ENCODE measurements at regions not wholly inside any gene's neighbourhood (a gene's known extent, or its start where the extent isn't known, plus 50 kb on each side); places are given as distances from the start of the nearest gene placed in this dataset.

DNA sequence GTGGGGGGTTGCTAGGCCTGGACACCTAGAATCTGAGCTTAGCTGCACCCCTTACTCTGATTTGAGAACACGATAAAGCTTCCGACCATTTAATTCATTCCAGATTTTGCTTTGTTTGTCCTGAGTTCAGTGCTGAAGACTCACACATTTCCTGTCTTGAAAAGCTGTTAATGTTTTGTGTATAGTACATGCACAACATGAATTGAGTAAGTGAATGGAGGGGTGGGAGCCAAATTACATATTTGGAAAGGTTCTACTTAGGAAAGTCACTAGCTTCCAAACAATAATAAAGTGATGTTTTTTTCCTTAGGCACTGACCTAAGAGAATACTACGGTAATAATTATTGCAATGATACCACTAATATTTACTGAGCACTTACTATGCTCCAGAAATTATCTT, 955.2 kb upstream of the NR2F2 start:
- Histone ChIP-seq H2BK15ac (ENCODE audit: low read length) (no peak overlapping the region), H3K79me2 (ENCODE audit: control insufficient read depth in 1 of 2, insufficient read depth in 2 of 2, low read length in 2 of 2) (no peaks in the 10 kb centered on the region), H4K91ac (replicated peaks; ENCODE audit: insufficient read length, low read length) (no peak overlapping the region), H2BK12ac (ENCODE audit: low read depth, low read length) (no peak overlapping the region), H4K5ac (ENCODE audit: insufficient read length, low read depth, low read length) (no peak overlapping the region), H3K9me3 (ENCODE audit: insufficient read depth in 2 of 2, low read depth in 1 of 2, low read length in 1 of 2) (no peaks in the 10 kb centered on the region), H3K27me3 (replicated peaks in 1 of 4; ENCODE audit: control insufficient read depth in 3 of 4, extremely low read depth in 1 of 4, insufficient read depth in 3 of 4, low read length in 3 of 4) (no peaks in the 10 kb centered on the region), H3K14ac (ENCODE audit: insufficient read length) (no peak overlapping the region), H3K36me3 (ENCODE audit: control insufficient read depth in 2 of 4, insufficient read depth in 4 of 4, low read length in 3 of 4) (no peaks in the 10 kb centered on the region), H3K4me1 (replicated peaks in 1 of 4; ENCODE audit: control insufficient read depth in 3 of 4, insufficient read depth in 4 of 4, low read length in 3 of 4) (no peaks in the 10 kb centered on the region), H3K23ac (ENCODE audit: insufficient read length) (no peak overlapping the region), H4K8ac (ENCODE audit: extremely low read depth, insufficient read depth, low read length) (no peak overlapping the region), H3K4me2 (ENCODE audit: insufficient read depth in 1 of 2, low read depth in 2 of 2, low read length in 2 of 2) (no peak overlapping the region), H4K20me1 (replicated peaks in 1 of 2; ENCODE audit: control insufficient read depth in 1 of 2, insufficient read depth in 2 of 2, low read length in 2 of 2) (no peaks in the 10 kb centered on the region), H2BK20ac (ENCODE audit: low read length) (no peak overlapping the region), H2AFZ (ENCODE audit: low read length) (no peak overlapping the region), H3K9ac (replicated peaks in 1 of 4; ENCODE audit: extremely low read depth in 1 of 4, low read depth in 3 of 4, low read length in 3 of 4) (no peak overlapping the region), H3K4me3 (ENCODE audit: extremely low read depth in 1 of 4, insufficient read depth in 2 of 4, low read depth in 3 of 4, low read length in 4 of 4) (no peak overlapping the region), H3K27ac (ENCODE audit: low read depth, low read length) (no peak overlapping the region), H3K79me1 (ENCODE audit: low read depth, low read length) (no peaks in the 10 kb centered on the region), H2AK5ac (ENCODE audit: low read depth, low read length) (no peak overlapping the region), H3K18ac (ENCODE audit: extremely low read depth, low read length) (no peak overlapping the region), H2BK5ac (ENCODE audit: low read depth, low read length) (no peak overlapping the region), H3K4ac (replicated peaks; ENCODE audit: insufficient read length, low read depth, low read length) (no peak overlapping the region), H2BK120ac (replicated peaks; ENCODE audit: low read depth, low read length) (no peak overlapping the region), H3K23me2 (ENCODE audit: low read depth, low read length) (no peaks in the 10 kb centered on the region; the same call in 1 of the 2 replicates), H3K56ac (replicated peaks; ENCODE audit: insufficient read length, low read depth, low read length) (no peak overlapping the region)
- ChIA-PET CTCF (ENCODE audit: partially characterized antibody) (interaction anchor here (1.2 kb wide), 1 partner anchor 28 kb away, joined by 3 read pairs; no protein-coding TSS in a partner anchor), POLR2A (ENCODE audit: partially characterized antibody) (no interaction called here)
- FAIRE-seq = no peak
- WGBS, 2 experiments (ENCODE audit: extremely low coverage in 1 of 2, insufficient coverage in 1 of 2, insufficient read length in 1 of 2, insufficient replicate concordance in 2 of 2, low coverage in 1 of 2, low lambda C conversion rate in 2 of 2, missing lambda C conversion rate in 1 of 2) = 93% methylated on average over 3 of the region's 3 CpGs; no CpG with 5 or more reads in 1 of the 2 experiments
- no peak for DNase-seq (ENCODE audit: low read depth in 1 of 2, low spot score in 2 of 2)
- TF ChIP-seq, protein P1, sequence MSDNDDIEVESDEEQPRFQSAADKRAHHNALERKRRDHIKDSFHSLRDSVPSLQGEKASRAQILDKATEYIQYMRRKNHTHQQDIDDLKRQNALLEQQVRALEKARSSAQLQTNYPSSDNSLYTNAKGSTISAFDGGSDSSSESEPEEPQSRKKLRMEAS (IDR thresholded peaks at IDR 0.05) = no peak
- TF ChIP-seq GABPA (IDR thresholded peaks at IDR 0.05; ENCODE audit: borderline replicate concordance, insufficient read depth, low read length) = no peak
- no peak for TF ChIP-seq ASH2L (IDR thresholded peaks at IDR 0.05; ENCODE audit: low read length)
- TF ChIP-seq SIX5 (IDR thresholded peaks at IDR 0.05; ENCODE audit: low read depth, low read length) = no peak
- no peak for TF ChIP-seq CTCF (IDR thresholded peaks at IDR 0.05; ENCODE audit: control extremely low read depth in 1 of 3, insufficient read depth in 1 of 3, low read depth in 1 of 3, low read length in 3 of 3)
- no peak for TF ChIP-seq POU5F1 (IDR thresholded peaks at IDR 0.05; ENCODE audit: low read depth, low read length)
- no peak for TF ChIP-seq POLR2A (IDR thresholded peaks at IDR 0.05; ENCODE audit: control extremely low read depth in 1 of 2, low read depth in 2 of 2, low read length in 2 of 2)
- no peak for TF ChIP-seq SIRT6 (IDR thresholded peaks at IDR 0.05; ENCODE audit: low read length)
- TF ChIP-seq RXRA (IDR thresholded peaks at IDR 0.05; ENCODE audit: insufficient read depth, low read depth, low read length) = no peak
- no peak for TF ChIP-seq RBBP5 (IDR thresholded peaks at IDR 0.05; ENCODE audit: borderline replicate concordance, low read depth, low read length)
- no peak for TF ChIP-seq SP2 (IDR thresholded peaks at IDR 0.05; ENCODE audit: low read length)
- no peak for TF ChIP-seq EP300 (IDR thresholded peaks at IDR 0.05; ENCODE audit: borderline replicate concordance in 1 of 2, low read depth in 2 of 2, low read length in 2 of 2)

Data from H1 (cell line).